Osteoblast (primary cell): ENCODE measurements at regions not wholly inside any gene's neighbourhood (a gene's known extent, or its start where the extent isn't known, plus 50 kb on each side); places are given as distances from the start of the nearest gene placed in this dataset.

Experiments
- DNase-seq: peaks from one replicate; pipeline ENCODE4 v3.0.0; 2011; ENCODE audit warnings: low spot score, mixed read lengths; ENCODE audit not compliant: insufficient read length; ENCODE audit errors: missing footprints
- H2AFZ ChIP-seq: 2 replicates; pipeline ENCODE4 v1.6.0; 2011; ENCODE audit warnings: mild to moderate bottlenecking, low read length
- H3K27ac ChIP-seq: 2 replicates; pipeline ENCODE4 v1.5.1; 2011; ENCODE audit warnings: mild to moderate bottlenecking, low read depth, low read length, moderate library complexity
- H3K27me3 ChIP-seq: 2 replicates; pipeline ENCODE4 v1.6.0; 2012; ENCODE audit warnings: mild to moderate bottlenecking, control low read depth, inconsistent platforms, low read length, moderate library complexity; ENCODE audit not compliant: insufficient read depth
- H3K36me3 ChIP-seq: 2 replicates; pipeline ENCODE4 v1.5.1; 2011; ENCODE audit warnings: mild to moderate bottlenecking, low read length, control low read depth, moderate library complexity; ENCODE audit not compliant: insufficient read depth
- H3K4me1 ChIP-seq: 2 replicates; pipeline ENCODE4 v1.5.1; 2011; ENCODE audit warnings: mild to moderate bottlenecking, low read length, control low read depth, moderate library complexity; ENCODE audit not compliant: insufficient read depth
- H3K4me2 ChIP-seq: 2 replicates; pipeline ENCODE4 v1.6.0; 2011; ENCODE audit warnings: mild to moderate bottlenecking, low read length; ENCODE audit not compliant: insufficient read depth
- H3K4me3 ChIP-seq: fragments of 200-600 bp; sonication (generic); 3 replicates; pipeline ENCODE4 v1.5.1; 2012; ENCODE audit warnings: mild to moderate bottlenecking, low read length, inconsistent platforms; ENCODE audit not compliant: insufficient read depth
- H3K79me2 ChIP-seq: 2 replicates; pipeline ENCODE4 v1.6.0; 2012; ENCODE audit warnings: mild to moderate bottlenecking, low read length, control low read depth, inconsistent platforms; ENCODE audit not compliant: insufficient read depth
- H3K9me3 ChIP-seq: 2 replicates; pipeline ENCODE4 v1.5.1; 2011; ENCODE audit warnings: low read depth, low read length, control low read depth
- H4K20me1 ChIP-seq: 2 replicates; pipeline ENCODE4 v1.6.0; 2012; ENCODE audit warnings: mild to moderate bottlenecking, low read length, control low read depth; ENCODE audit not compliant: insufficient read depth
- TF ChIP-seq, protein P1 (sequence below): IDR thresholded peaks from 2 replicates; pipeline ENCODE4 v1.5.1; 2011; ENCODE audit warnings: mild to moderate bottlenecking, low read depth, low read length, moderate library complexity; ENCODE audit errors: extremely low read depth

DNA sequence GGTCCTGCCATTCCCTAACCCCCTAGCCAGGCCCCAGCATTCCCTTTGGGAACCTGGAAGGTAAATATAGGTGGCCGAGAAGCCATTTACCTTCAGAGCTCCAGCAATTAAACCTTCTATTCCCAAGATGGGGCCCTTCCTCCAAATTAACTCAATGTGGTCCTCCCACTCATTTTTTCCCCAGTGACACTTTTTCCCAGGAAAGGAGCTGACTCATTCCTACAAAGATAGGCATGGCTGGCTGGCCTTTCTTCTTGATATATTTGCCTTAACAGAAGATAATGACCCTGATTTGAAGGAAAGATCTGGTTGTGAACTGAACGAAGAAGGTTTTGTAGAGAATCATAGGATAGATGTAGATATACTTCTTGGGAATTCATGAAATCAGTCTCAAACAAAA, 279.0 kb upstream of the VEPH1 start:
- TF ChIP-seq, protein P1, sequence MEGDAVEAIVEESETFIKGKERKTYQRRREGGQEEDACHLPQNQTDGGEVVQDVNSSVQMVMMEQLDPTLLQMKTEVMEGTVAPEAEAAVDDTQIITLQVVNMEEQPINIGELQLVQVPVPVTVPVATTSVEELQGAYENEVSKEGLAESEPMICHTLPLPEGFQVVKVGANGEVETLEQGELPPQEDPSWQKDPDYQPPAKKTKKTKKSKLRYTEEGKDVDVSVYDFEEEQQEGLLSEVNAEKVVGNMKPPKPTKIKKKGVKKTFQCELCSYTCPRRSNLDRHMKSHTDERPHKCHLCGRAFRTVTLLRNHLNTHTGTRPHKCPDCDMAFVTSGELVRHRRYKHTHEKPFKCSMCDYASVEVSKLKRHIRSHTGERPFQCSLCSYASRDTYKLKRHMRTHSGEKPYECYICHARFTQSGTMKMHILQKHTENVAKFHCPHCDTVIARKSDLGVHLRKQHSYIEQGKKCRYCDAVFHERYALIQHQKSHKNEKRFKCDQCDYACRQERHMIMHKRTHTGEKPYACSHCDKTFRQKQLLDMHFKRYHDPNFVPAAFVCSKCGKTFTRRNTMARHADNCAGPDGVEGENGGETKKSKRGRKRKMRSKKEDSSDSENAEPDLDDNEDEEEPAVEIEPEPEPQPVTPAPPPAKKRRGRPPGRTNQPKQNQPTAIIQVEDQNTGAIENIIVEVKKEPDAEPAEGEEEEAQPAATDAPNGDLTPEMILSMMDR: no peak

GRCh38 chr3:157776861-157777260, 273.6 kb upstream of the VEPH1 start:
- Histone ChIP-seq H3K4me1 (peaks cover under 1% of the 10 kb centered on the region), H3K36me3 (no peaks in the 10 kb centered on the region), H3K4me3 (no peak overlapping the region), H3K27me3 (no peaks in the 10 kb centered on the region), H3K9me3 (no peaks in the 10 kb centered on the region), H3K79me2 (no peaks in the 10 kb centered on the region), H4K20me1 (no peaks in the 10 kb centered on the region), H2AFZ (no peak overlapping the region), H3K27ac (no peak overlapping the region), H3K4me2 (no peak overlapping the region)
- TF ChIP-seq, protein P1: no peak
- DNase-seq: no peak

More for the DNA sequence above, 279.0 kb upstream of the VEPH1 start:
- H3K4me3 ChIP-seq: no peak overlapping the region
- no peaks in the 10 kb centered on the region for H3K36me3 ChIP-seq
- no peaks in the 10 kb centered on the region for H3K9me3 ChIP-seq
- no peaks in the 10 kb centered on the region for H4K20me1 ChIP-seq
- no peak overlapping the region for H2AFZ ChIP-seq
- no peaks in the 10 kb centered on the region for H3K79me2 ChIP-seq
- H3K27me3 ChIP-seq: no peaks in the 10 kb centered on the region
- peaks cover 28% of the 10 kb centered on the region for H3K4me1 ChIP-seq
- DNase-seq: no peak
- no peak overlapping the region for H3K27ac ChIP-seq
- H3K4me2 ChIP-seq: no peak overlapping the region

GRCh38 chr3:157775446-157775845, 272.2 kb upstream of the VEPH1 start:
- H3K4me2 ChIP-seq: no peak overlapping the region
- no peak overlapping the region for H3K4me3 ChIP-seq
- no peaks in the 10 kb centered on the region for H3K9me3 ChIP-seq
- DNase-seq: no peak
- H3K27ac ChIP-seq: no peak overlapping the region
- H3K27me3 ChIP-seq: no peaks in the 10 kb centered on the region
- no peaks in the 10 kb centered on the region for H3K36me3 ChIP-seq
- H3K79me2 ChIP-seq: no peaks in the 10 kb centered on the region
- TF ChIP-seq, protein P1: no peak
- no peaks in the 10 kb centered on the region for H4K20me1 ChIP-seq
- H3K4me1 ChIP-seq: no peaks in the 10 kb centered on the region
- H2AFZ ChIP-seq: no peak overlapping the region

DNA sequence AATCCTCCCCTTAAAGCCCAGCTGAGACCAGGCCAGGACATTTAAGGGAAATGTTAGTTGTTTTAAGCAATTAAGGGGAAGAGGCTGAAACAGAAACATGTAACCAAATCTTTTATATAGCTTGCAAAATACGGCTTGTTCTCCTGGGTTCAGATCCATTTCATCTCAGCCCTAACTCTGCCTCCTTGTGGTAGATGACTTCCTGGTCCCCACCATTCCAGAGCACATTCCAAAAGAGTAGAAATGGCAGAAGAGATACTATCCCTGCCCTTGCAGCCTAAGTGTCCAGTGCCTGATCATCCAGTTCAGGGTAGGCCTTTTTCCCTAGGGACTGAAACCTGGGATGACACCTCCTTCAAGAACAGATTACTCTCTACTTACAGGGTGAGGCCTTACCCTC, 266.2 kb upstream of the VEPH1 start:
- no peaks in the 10 kb centered on the region for H3K27me3 ChIP-seq
- TF ChIP-seq, protein P1: no peak
- no peaks in the 10 kb centered on the region for H3K79me2 ChIP-seq
- H3K27ac ChIP-seq: no peak overlapping the region
- no peaks in the 10 kb centered on the region for H3K9me3 ChIP-seq
- H3K4me3 ChIP-seq: no peak overlapping the region
- H3K4me2 ChIP-seq: no peak overlapping the region
- no peak overlapping the region for H2AFZ ChIP-seq
- H3K4me1 ChIP-seq: no peaks in the 10 kb centered on the region
- no peaks in the 10 kb centered on the region for H3K36me3 ChIP-seq
- DNase-seq: no peak
- H4K20me1 ChIP-seq: no peaks in the 10 kb centered on the region
